ENCODE measurements at regions not wholly inside any gene's neighbourhood (a gene's known extent, or its start where the extent isn't known, plus 50 kb on each side); places are given as distances from the start of the nearest gene placed in this dataset.

DNA sequence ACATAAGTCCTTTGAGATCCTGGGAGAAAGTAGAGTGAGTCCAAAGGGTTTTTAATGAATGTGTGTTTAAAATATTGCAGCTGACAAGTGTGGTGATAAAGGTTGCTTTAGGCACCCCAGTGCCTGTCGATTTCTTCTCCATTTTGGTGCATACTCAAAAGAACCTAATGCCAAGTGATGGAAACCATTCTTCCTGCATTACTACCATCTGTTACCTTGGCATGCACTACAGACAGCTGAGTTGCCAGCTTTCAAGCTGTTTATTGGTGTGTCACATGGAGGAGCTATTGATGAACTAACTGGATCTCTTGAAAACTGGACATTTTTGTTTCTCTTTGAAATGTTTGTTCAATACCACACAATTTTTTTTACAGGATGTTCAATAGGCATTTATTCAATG, 350.0 kb downstream of the AKAIN1 start:
- DNase-seq, result no peak

DNA sequence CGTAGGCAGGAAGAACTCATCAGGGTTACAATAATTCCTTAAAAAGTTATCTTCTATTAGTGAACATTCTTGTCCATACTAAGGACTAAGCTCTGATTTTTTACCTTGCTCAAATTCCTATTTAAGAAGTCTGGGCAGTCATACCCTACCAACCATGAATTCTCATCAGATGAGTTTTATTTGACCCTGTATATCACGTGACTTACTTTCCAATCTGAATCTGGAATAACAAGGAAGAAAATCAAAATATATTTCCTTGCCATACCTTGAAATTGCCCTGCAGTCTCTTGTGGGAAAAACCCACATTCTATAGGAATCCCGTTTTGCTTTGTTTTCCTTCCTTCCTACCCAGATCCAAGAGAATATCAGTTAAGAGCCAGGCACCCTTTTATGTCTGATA, 352.7 kb downstream of the AKAIN1 start:
- no peak for DNase-seq

DNA sequence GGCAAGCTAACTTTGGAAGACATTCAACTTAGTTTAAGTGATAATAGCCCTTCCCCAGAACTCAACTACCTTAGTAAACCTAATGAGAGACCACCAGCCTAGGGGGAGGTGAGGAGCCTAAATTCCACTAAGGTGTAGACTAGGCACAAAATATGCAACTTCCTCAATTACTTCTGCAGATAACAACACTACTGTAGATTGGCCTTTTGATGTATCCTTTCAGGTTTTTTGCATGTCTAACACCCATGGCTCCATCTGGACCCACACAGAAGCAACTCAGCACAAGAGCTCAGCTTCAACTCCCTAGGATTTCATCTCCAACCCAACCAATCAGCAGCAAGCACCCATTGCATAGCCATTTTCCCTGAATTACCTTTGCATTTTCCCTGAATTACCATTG, 353.3 kb downstream of the AKAIN1 start:
- no peak for DNase-seq

GRCh38 chr18:4842751-4843150, 354.3 kb downstream of the AKAIN1 start:
- DNase-seq, result no peak

DNA sequence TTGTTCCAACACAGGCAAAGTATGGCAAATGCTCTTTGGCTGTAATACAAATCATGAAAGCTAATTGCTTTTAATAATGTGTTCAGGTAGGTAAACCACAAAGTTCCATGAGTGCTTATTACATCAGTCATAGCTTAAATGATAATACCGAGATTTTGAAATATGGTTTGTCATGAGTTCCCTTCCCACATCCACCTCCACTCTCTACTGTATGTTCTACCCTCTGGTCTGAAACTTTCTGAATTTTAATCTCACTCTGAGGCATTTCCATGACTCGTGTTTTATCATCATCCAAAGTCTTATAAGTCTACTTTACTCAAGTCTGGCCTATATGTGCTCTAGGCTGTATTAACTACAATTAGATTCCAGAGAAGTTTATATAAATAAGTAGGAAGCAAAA, 354.8 kb downstream of the AKAIN1 start:
- DNase-seq, result no peak

- DNase-seq, result no peak
Observed at GRCh38 chr18:4839639-4840038, 357.4 kb downstream of the AKAIN1 start.

DNA sequence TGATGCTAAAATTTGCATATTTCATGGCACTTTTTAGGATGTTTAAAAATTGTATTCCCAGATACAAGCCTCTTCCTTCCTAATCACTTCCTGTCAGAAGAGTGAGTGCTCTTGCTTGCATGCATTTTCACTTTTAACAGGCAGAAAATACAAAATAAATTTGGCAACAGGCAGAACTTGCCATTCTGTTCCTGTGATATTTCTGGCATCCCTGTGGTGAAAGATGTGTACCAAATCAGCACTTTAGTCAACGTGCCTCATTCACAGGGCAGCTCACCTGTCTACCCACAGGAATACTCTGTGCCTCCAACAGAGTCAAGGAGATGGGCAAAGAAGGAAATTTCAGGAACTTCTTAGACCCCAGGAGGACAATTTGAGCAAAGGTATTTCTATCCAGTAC, 360.9 kb downstream of the AKAIN1 start:
- DNase-seq, result no peak

DNA sequence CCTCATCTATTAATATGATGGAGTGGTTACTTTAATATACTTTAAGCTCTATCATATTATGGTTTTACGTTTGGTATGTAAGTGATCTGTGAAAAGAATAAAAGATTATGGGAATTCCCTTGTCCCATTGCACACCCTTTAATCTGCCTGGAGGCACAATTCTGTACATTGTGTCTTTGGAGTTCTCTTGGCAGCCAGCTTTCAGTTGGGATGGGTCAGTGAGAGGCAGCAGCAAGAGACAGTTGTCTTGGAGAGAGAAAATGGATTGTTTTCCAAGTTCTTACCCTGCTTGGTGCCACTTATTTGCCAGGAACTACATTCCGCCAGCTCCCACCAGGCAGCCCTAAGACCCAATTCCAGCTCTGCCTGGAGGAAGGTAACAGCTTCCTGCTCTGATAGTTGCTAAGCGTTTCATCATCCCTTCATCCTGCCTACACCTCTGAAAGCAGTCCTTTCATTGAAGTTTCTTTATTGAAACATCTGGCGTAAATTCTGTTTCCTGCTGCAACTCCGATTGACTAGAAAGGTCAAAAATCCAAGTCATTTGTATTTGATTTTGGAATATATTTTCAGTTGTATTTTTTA, 365.2 kb downstream of the AKAIN1 start:
- no peak for DNase-seq

DNA sequence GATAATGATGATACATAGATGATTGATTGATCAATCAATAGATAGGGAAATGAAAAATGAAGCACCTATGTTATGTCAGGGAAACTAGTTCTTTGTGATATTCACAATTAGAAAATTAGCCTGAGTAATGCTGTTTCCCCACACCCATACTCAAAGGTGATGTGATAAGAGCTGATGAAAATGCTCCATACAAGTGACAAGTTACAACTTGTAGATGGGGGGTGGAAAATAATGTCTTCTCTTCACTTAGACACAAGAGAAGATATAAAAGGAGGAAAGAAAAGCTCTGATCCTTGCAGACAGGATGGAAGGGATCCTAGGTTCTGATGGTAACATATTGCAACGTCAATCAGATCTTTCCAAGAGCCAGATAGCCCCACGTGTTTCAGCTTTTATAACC, 365.9 kb downstream of the AKAIN1 start:
- DNase-seq, result no peak

DNA sequence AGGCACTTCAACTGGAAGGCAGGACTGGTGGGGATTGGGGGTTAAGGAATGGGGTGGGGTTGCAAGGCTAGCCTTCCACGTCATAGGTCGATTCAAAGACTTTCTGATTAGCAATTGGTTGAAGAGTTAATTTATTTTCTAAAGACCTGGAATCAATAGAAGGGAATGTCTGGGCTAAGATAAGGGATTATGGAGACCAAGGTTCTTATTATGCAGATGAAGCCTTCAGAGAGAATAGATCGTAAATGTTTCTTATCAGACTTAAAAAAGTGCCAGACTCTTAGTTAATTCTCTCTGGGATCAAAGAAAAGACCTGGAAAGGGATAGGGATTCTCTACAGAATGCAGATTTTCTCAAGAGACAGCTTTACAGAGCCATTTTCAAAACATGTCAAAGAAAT, 368.0 kb upstream of the DLGAP1 start:
- DNase-seq, result no peak

- no peak for DNase-seq
Observed at GRCh38 chr18:4821801-4822200, 366.7 kb upstream of the DLGAP1 start.

DNA sequence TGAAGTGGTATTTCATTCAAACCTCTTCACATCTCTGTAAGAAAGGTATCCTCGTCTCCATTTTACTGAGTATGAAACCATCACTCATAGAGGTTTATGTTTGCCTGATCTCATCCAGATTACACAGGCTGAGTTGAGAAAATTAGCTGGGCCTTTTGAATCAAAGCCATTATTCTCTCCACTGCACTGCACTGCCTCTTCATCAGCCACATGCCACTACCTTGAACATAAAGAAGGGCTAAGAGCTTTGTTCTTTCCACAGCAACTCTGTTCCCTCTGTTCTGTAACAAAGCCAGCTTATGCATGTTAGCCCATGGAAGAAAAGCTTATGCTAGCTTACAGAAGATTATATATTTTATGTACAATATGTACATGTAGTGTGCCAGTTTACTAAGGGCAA, 362.6 kb upstream of the DLGAP1 start:
- no peak for DNase-seq

GRCh38 chr18:4813708-4814107, 358.6 kb upstream of the DLGAP1 start:
- DNase-seq, result no peak

DNA sequence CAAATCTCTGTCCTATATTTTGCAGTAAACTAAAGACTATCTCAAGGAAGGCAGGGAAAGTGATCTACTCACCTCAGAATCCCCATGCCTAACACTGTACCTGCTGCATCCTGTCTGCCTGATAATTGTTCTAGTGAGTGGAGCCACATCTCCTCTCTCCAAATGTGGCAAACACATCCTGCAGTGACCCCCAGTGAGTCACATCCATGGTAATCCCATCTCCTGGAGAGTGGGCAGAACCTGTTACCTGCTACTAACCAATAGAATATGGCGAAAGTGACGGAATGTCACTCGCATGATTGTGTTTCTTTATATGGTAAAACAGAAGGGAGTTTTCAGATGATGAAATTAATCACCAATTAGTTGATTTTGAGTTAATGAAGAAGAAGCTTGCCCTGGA, 353.8 kb upstream of the DLGAP1 start:
- DNase-seq, result no peak

DNA sequence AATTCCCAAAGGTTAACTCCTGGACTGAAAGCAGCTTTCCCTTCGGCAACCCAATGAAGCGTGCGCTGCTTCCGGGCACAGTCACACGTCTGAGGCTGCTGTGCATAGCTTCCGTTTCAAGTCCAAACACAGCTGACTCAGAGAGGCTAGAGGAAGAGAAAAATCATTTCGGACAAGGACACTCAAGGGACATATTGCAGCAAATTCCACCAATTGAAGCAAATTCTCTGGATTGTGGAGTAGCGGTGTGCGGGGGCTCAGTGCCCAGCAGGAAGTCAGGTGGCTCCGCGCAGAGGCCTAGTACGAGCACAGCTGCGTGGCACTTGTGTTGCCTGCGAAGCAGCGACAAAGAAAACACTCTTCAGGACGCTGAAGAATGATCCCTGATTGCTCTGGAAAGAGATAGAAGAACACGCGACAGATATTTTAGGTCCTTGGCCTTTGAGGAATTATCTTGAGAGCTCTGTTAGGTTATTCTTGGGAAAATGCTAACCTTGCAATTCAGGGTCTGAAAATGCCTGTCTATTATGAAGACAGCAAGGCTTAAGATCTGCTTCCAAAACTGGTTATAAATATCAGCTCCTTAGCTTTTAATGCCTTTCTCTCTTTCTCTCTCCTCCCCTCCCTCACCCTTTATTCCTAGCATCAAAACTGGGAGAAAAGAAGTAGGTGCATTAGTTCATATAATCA, 352.6 kb upstream of the DLGAP1 start:
- DNase-seq, result no peak

DNA sequence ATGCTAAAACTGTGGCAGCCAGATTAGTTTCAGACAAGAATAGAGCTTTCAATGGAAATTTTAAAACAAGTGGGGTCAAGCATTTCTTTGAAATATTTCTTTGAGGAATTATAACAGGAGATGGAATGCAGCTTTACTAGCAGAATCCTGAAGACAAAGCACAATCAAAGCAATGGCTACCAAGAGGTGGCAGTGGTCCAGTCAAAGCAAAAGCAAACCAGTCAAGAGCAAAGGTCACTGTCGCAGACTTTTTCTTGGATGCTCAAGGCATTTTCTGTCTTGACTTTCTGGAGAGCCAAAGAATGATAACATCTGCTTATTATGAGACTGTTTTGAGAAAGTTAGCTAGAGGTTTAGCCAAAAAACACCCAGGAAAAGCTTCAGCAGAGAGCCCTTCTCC, 351.2 kb upstream of the DLGAP1 start:
- no peak for DNase-seq

GRCh38 chr18:4802296-4802695, 347.2 kb upstream of the DLGAP1 start:
- DNase-seq, result no peak

DNA sequence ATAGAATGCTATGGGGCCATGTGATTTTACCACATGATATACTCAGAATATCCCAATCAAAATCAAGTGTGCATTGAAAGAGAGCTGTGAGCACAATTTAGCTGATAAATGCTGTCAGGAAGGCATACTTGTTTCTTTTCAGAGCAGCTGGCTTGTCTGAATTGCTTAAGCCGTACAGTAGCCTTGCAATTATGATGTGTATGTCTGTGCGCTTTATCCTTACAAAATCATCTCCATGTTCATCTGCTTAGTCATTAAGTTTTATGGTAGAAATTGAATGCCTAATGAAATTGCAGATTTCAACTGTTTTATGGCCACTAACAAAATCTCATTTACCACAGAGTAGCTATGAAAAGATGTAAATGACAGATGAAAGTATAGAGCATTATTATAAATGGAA, 346.0 kb upstream of the DLGAP1 start:
- DNase-seq, result no peak

GRCh38 chr18:4797002-4797685, 342.0 kb upstream of the DLGAP1 start:
- no peak for DNase-seq

GRCh38 chr18:4789506-4789905, 334.4 kb upstream of the DLGAP1 start:
- DNase-seq, result no peak

GRCh38 chr18:4781873-4782272, 326.8 kb upstream of the DLGAP1 start:
- no peak for DNase-seq

DNA sequence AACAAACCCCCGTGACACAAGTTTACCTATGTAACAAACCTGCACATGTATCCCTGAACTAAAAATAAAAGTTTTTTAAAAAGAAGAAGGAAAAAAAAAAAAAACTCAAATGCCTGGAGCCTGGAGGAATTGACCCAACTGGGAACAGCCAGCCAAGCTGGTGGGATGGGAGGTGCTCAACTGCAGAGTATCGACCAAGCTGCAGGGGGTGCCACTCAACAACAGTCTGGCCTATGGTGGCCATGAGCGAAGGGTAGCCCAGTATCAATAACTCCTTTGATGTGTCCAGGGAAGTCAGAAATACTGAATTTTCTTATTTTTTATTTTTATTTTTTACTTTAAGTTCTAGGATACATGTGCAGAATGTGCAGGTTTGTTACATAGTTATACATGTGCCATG, 310.3 kb upstream of the DLGAP1 start:
- DNase-seq, result no peak

GRCh38 chr18:4762330-4762729, 307.2 kb upstream of the DLGAP1 start:
- no peak for DNase-seq

- no peak for DNase-seq
Observed at GRCh38 chr18:4758980-4759379, 303.9 kb upstream of the DLGAP1 start.

DNA sequence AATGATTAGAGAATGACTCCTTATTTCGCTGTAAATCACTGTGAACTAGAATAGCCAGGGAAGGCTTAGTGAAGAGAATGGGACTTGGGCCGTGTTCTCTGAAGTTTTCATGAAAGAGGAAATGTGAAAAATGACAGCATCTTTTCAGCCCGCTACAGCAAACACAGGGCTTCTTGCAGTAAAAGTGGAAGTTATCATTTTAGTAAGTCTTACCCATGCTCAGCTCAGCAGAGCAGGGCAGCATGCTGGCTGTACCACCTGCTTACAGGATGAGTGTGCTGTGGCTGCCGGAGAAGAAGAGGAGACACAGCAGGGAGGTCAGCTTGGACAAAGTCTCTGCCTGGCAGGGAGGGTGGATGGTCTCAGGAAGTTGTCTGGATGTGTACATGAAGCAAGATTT, 300.7 kb upstream of the DLGAP1 start:
- DNase-seq, result no peak

All from 8988T (cell line).